Brain microvascular endothelial cell (primary cell): ENCODE measurements at regions not wholly inside any gene's neighbourhood (a gene's known extent, or its start where the extent isn't known, plus 50 kb on each side); places are given as distances from the start of the nearest gene placed in this dataset.

ENCODE experiments used
- DNase-seq: peaks from one replicate; pipeline ENCODE4 v3.0.0-alpha.2; 2020
- H3K27ac ChIP-seq: fragments of 250-450 bp; sonication (Bioruptor Pico); 2 replicates; pipeline ENCODE4 v1.5.1; 2020; ENCODE audit warnings: mild to moderate bottlenecking, moderate library complexity
- H3K27me3 ChIP-seq: fragments of 250-450 bp; sonication (Bioruptor Pico); replicated peaks from 2 replicates; pipeline ENCODE4 v1.5.1; 2020; ENCODE audit warnings: mild to moderate bottlenecking
- H3K36me3 ChIP-seq: fragments of 250-450 bp; sonication (Bioruptor Pico); replicated peaks from 2 replicates; pipeline ENCODE4 v1.5.1; 2020; ENCODE audit warnings: mild to moderate bottlenecking
- H3K4me3 ChIP-seq: 2 replicates; pipeline ENCODE4 v1.5.1; 2011; ENCODE audit warnings: low read depth, mild to moderate bottlenecking, control low read depth, low read length, moderate library complexity
- CTCF ChIP-seq: IDR thresholded peaks from 2 replicates; pipeline ENCODE4 v1.5.1; 2011; ENCODE audit warnings: low read depth, mild to moderate bottlenecking, moderate library complexity, low read length, control low read depth, inconsistent platforms; ENCODE audit errors: missing control alignments
- in situ Hi-C: cut with HindIII; loops from 2 replicates; pipeline ENCODE4 v1.10.0; 2017; ENCODE audit warnings: low sequenced_read_pairs, low pct_ligation_motif_present

GRCh38 chr2:194954218-194954617 is 702.8 kb upstream of the SLC39A10 start:
- Histone ChIP-seq H3K4me3 (no peak overlapping the region), H3K36me3 (no peaks in the 10 kb centered on the region), H3K27me3 (no peaks in the 10 kb centered on the region), H3K27ac (no peak overlapping the region)
- no peak for DNase-seq
- no peak for TF ChIP-seq CTCF
- in situ Hi-C loops: no loop called here

- TF ChIP-seq CTCF: no peak
- Histone ChIP-seq H3K4me3 (no peak overlapping the region), H3K27ac (no peak overlapping the region), H3K27me3 (no peaks in the 10 kb centered on the region), H3K36me3 (no peaks in the 10 kb centered on the region)
- in situ Hi-C loops: no loop called here
- no peak for DNase-seq
Observed at GRCh38 chr2:194946826-194947225, 710.2 kb upstream of the SLC39A10 start.

- H3K36me3 ChIP-seq: no peaks in the 10 kb centered on the region
- no peak overlapping the region for H3K4me3 ChIP-seq
- no peak for DNase-seq
- no peaks in the 10 kb centered on the region for H3K27me3 ChIP-seq
- in situ Hi-C loops: no loop called here
- H3K27ac ChIP-seq: no peak overlapping the region
- no peak for TF ChIP-seq CTCF
Observed at GRCh38 chr2:194938066-194938465, 719.0 kb upstream of the SLC39A10 start.

- in situ Hi-C loops: no loop called here
- H3K27ac ChIP-seq: no peak overlapping the region
- no peak for DNase-seq
- H3K27me3 ChIP-seq: no peaks in the 10 kb centered on the region
- H3K4me3 ChIP-seq: no peak overlapping the region
- no peak for TF ChIP-seq CTCF
- H3K36me3 ChIP-seq: no peaks in the 10 kb centered on the region
Observed at GRCh38 chr2:194927489-194927888, 729.5 kb upstream of the SLC39A10 start.

GRCh38 chr2:194926873-194927272 is 730.2 kb upstream of the SLC39A10 start:
- Histone ChIP-seq H3K27me3 (no peaks in the 10 kb centered on the region), H3K27ac (no peak overlapping the region), H3K36me3 (no peaks in the 10 kb centered on the region), H3K4me3 (no peak overlapping the region)
- TF ChIP-seq CTCF: no peak
- in situ Hi-C loops: no loop called here
- DNase-seq: no peak

GRCh38 chr2:194925742-194926141 is 731.3 kb upstream of the SLC39A10 start:
- H3K4me3 ChIP-seq: no peak overlapping the region
- DNase-seq: no peak
- no peaks in the 10 kb centered on the region for H3K36me3 ChIP-seq
- H3K27me3 ChIP-seq: no peaks in the 10 kb centered on the region
- in situ Hi-C loops: no loop called here
- TF ChIP-seq CTCF: no peak
- H3K27ac ChIP-seq: no peak overlapping the region
